Osteoblast (primary cell): ENCODE measurements at regions not wholly inside any gene's neighbourhood (a gene's known extent, or its start where the extent isn't known, plus 50 kb on each side); places are given as distances from the start of the nearest gene placed in this dataset.

Experiments
- DNase-seq: peaks from one replicate; pipeline ENCODE4 v3.0.0; 2011; ENCODE audit warnings: low spot score, mixed read lengths; ENCODE audit not compliant: insufficient read length; ENCODE audit errors: missing footprints
- H2AFZ ChIP-seq: 2 replicates; pipeline ENCODE4 v1.6.0; 2011; ENCODE audit warnings: mild to moderate bottlenecking, low read length
- H3K27ac ChIP-seq: 2 replicates; pipeline ENCODE4 v1.5.1; 2011; ENCODE audit warnings: mild to moderate bottlenecking, low read depth, low read length, moderate library complexity
- H3K27me3 ChIP-seq: 2 replicates; pipeline ENCODE4 v1.6.0; 2012; ENCODE audit warnings: mild to moderate bottlenecking, control low read depth, inconsistent platforms, low read length, moderate library complexity; ENCODE audit not compliant: insufficient read depth
- H3K36me3 ChIP-seq: 2 replicates; pipeline ENCODE4 v1.5.1; 2011; ENCODE audit warnings: mild to moderate bottlenecking, low read length, control low read depth, moderate library complexity; ENCODE audit not compliant: insufficient read depth
- H3K4me1 ChIP-seq: 2 replicates; pipeline ENCODE4 v1.5.1; 2011; ENCODE audit warnings: mild to moderate bottlenecking, low read length, control low read depth, moderate library complexity; ENCODE audit not compliant: insufficient read depth
- H3K4me2 ChIP-seq: 2 replicates; pipeline ENCODE4 v1.6.0; 2011; ENCODE audit warnings: mild to moderate bottlenecking, low read length; ENCODE audit not compliant: insufficient read depth
- H3K4me3 ChIP-seq: fragments of 200-600 bp; sonication (generic); 3 replicates; pipeline ENCODE4 v1.5.1; 2012; ENCODE audit warnings: mild to moderate bottlenecking, low read length, inconsistent platforms; ENCODE audit not compliant: insufficient read depth
- H3K79me2 ChIP-seq: 2 replicates; pipeline ENCODE4 v1.6.0; 2012; ENCODE audit warnings: mild to moderate bottlenecking, low read length, control low read depth, inconsistent platforms; ENCODE audit not compliant: insufficient read depth
- H3K9me3 ChIP-seq: 2 replicates; pipeline ENCODE4 v1.5.1; 2011; ENCODE audit warnings: low read depth, low read length, control low read depth
- H4K20me1 ChIP-seq: 2 replicates; pipeline ENCODE4 v1.6.0; 2012; ENCODE audit warnings: mild to moderate bottlenecking, low read length, control low read depth; ENCODE audit not compliant: insufficient read depth
- TF ChIP-seq, protein P1 (sequence below): IDR thresholded peaks from 2 replicates; pipeline ENCODE4 v1.5.1; 2011; ENCODE audit warnings: mild to moderate bottlenecking, low read depth, low read length, moderate library complexity; ENCODE audit errors: extremely low read depth

DNA sequence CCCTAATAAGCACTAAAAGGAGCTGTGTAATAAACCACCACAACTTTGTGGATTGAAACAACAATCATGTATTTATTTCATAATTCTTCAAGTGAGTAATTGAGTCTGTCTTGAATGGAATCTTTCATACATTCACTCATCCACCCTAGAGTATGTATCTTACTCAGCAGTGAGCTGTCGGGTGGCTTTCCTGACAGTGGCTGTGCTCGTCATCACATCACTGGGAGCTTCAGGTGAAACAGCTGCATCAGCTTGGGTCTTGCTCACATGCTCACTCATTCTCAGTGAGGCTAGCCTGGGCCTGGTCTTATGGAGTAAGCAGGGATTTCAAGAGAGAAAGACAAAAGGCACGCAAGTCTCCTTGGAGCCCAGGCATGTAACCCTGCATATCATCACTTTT lies 271.4 kb downstream of the POM121L12 start:
- no peak for DNase-seq
- Histone ChIP-seq H2AFZ (no peak overlapping the region), H3K27me3 (no peaks in the 10 kb centered on the region), H3K9me3 (peaks cover under 1% of the 10 kb centered on the region), H4K20me1 (no peaks in the 10 kb centered on the region), H3K4me2 (no peak overlapping the region), H3K4me1 (no peaks in the 10 kb centered on the region), H3K36me3 (no peaks in the 10 kb centered on the region), H3K27ac (no peak overlapping the region), H3K4me3 (no peak overlapping the region), H3K79me2 (no peaks in the 10 kb centered on the region)
- TF ChIP-seq, protein P1, sequence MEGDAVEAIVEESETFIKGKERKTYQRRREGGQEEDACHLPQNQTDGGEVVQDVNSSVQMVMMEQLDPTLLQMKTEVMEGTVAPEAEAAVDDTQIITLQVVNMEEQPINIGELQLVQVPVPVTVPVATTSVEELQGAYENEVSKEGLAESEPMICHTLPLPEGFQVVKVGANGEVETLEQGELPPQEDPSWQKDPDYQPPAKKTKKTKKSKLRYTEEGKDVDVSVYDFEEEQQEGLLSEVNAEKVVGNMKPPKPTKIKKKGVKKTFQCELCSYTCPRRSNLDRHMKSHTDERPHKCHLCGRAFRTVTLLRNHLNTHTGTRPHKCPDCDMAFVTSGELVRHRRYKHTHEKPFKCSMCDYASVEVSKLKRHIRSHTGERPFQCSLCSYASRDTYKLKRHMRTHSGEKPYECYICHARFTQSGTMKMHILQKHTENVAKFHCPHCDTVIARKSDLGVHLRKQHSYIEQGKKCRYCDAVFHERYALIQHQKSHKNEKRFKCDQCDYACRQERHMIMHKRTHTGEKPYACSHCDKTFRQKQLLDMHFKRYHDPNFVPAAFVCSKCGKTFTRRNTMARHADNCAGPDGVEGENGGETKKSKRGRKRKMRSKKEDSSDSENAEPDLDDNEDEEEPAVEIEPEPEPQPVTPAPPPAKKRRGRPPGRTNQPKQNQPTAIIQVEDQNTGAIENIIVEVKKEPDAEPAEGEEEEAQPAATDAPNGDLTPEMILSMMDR: no peak

DNA sequence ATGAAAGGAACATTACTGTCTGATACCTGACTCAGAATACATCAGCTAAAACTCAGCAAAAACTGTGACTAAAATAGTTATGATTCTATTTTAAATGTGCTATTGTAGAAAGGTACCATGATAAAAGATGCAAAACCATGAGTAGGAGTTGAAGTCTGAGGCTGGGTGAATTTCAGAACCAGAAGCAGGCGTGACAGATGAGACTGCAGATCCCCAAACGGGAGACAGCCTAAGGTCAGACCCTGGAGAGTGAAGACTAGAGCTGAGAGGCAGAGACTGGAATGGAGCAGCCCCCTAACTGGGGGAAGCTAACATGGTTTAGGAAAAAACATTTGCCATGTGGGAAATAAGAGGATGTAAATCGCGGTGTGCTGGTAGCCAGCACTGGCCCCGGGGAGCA lies 275.8 kb downstream of the POM121L12 start:
- no peak overlapping the region for H3K27ac ChIP-seq
- DNase-seq: no peak
- H3K36me3 ChIP-seq: no peaks in the 10 kb centered on the region
- no peak overlapping the region for H2AFZ ChIP-seq
- TF ChIP-seq, protein P1: no peak
- no peak overlapping the region for H3K4me2 ChIP-seq
- no peaks in the 10 kb centered on the region for H3K9me3 ChIP-seq
- H4K20me1 ChIP-seq: no peaks in the 10 kb centered on the region
- H3K4me3 ChIP-seq: no peak overlapping the region
- H3K79me2 ChIP-seq: no peaks in the 10 kb centered on the region
- no peaks in the 10 kb centered on the region for H3K27me3 ChIP-seq
- H3K4me1 ChIP-seq: no peaks in the 10 kb centered on the region

DNA sequence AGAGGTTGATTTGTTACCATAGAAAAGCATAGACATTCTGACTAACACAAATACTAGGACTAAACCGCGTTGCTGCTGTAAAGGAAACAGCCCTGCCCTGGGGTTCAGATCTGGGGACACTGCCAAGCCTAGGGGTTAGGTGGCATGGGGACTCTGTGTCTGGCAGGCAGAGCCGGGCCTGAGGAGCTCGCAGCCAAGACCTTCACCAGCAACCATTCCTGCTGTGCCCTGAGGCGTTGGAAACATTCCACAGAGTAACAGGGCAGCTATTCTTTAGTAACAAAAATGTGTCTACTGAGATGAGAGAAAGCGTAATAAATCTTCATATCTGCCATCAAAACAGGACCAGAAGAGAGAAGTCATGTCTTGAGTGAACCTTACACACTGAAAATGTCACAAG lies 280.5 kb downstream of the POM121L12 start:
- no peaks in the 10 kb centered on the region for H4K20me1 ChIP-seq
- TF ChIP-seq, protein P1: no peak
- DNase-seq: no peak
- no peaks in the 10 kb centered on the region for H3K4me1 ChIP-seq
- H3K79me2 ChIP-seq: no peaks in the 10 kb centered on the region
- H3K4me2 ChIP-seq: no peak overlapping the region
- H3K27ac ChIP-seq: no peak overlapping the region
- no peaks in the 10 kb centered on the region for H3K9me3 ChIP-seq
- no peaks in the 10 kb centered on the region for H3K27me3 ChIP-seq
- no peak overlapping the region for H2AFZ ChIP-seq
- H3K36me3 ChIP-seq: no peaks in the 10 kb centered on the region
- no peak overlapping the region for H3K4me3 ChIP-seq

DNA sequence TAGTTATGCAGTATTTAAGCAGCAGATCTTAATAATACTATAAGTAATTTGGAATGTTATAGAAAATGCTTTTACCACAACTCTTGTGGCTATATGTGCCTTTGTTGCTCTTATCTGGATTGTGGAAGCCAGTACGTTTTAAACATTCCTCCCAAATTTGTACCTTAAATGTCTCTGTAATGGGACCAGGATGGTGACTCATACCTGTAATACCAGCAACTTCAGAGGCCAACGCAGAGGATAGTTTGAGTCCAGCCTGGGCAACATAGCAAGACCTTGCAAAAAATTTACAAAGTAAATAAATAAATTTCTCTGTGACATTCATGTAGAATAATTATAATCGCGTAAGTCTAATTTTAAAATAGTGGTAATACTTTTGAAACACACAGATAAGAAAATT lies 283.1 kb downstream of the POM121L12 start:
- Histone ChIP-seq H3K36me3 (no peaks in the 10 kb centered on the region), H3K4me1 (no peaks in the 10 kb centered on the region), H3K9me3 (no peaks in the 10 kb centered on the region), H3K4me3 (no peak overlapping the region), H3K27ac (no peak overlapping the region), H3K27me3 (no peaks in the 10 kb centered on the region), H3K79me2 (no peaks in the 10 kb centered on the region), H2AFZ (no peak overlapping the region), H3K4me2 (no peak overlapping the region), H4K20me1 (no peaks in the 10 kb centered on the region)
- no peak for DNase-seq
- TF ChIP-seq, protein P1: no peak
